HCT116 (cell line): ENCODE measurements at regions not wholly inside any gene's neighbourhood (a gene's known extent, or its start where the extent isn't known, plus 50 kb on each side); places are given as distances from the start of the nearest gene placed in this dataset.

Source experiments
- ATAC-seq: fragments of 200-7000 bp; cut with Tn5 transposase; 2 replicates; pipeline ENCODE4 v1.9.1; 2020; ENCODE audit warnings: mild to moderate bottlenecking, moderate library complexity
- BruUV-seq: library from RNA; stranded (reverse); fragments of 400-500 nt; replicated peaks from 2 replicates; lab custom pipeline; 2021; lab: Mats Ljungman, UMichigan
- CTCF ChIA-PET: fragments of 300-600 bp; sonication (Branson Sonifier 250); formaldehyde crosslinking; loops from one replicate; lab custom pipeline; 2021; ENCODE audit warnings: antibody characterized with exemption; lab: Charles Lee
- POLR2A ChIA-PET: fragments of 300-600, 350-600 bp; sonication (Branson Sonifier 250); formaldehyde crosslinking; loops from one replicate; lab custom pipeline; 2021; ENCODE audit warnings: antibody characterized with exemption; lab: Charles Lee
- RAD21 ChIA-PET, 2 experiments: fragments of 300-600 bp; sonication (Branson Sonifier 250); formaldehyde crosslinking; loops; one replicate each; lab custom pipeline; 2023; ENCODE audit warnings: low total read pairs in 2 of 2; ENCODE audit not compliant: uncharacterized antibody in 2 of 2, unreplicated experiment in 2 of 2, low non-redundant PET in 1 of 2; lab: Charles Lee
- DNase-seq: peaks from one replicate; pipeline ENCODE4 v3.0.0-alpha.2; 2010; ENCODE audit warnings: low read depth, low spot score
- H2AFZ ChIP-seq: fragments of 200-600 bp; shearing (Covaris generic), sonication (generic); 2 replicates; pipeline ENCODE4 v1.6.1; 2017; ENCODE audit warnings: low read depth, mixed run types, mixed read lengths, antibody characterized with exemption, low read length; ENCODE audit not compliant: poor library complexity, severe bottlenecking
- H3K27ac ChIP-seq: 2 replicates; pipeline ENCODE4 v1.5.1; 2012; ENCODE audit warnings: low read depth, low read length
- H3K27me3 ChIP-seq: fragments of 200-600 bp; sonication (generic); 2 replicates; pipeline ENCODE4 v1.6.1; 2016; ENCODE audit warnings: mixed run types, low read length, mixed read lengths; ENCODE audit not compliant: insufficient read depth
- H3K36me3 ChIP-seq, 2 experiments: fragments of 200-500 bp in 1 of 2; fragments of 200-600 bp in 1 of 2; sonication (Bioruptor generic) in 1 of 2; sonication (generic) in 1 of 2; 2 replicates each; pipeline versions ENCODE4 v1.5.1 to v1.6.1; 2014 to 2016; ENCODE audit warnings: low read length in 2 of 2, inconsistent platforms in 1 of 2, mixed read lengths in 1 of 2, mixed run types in 1 of 2; ENCODE audit not compliant: insufficient read depth in 2 of 2, control insufficient read depth in 1 of 2
- H3K4me1 ChIP-seq, 2 experiments: fragments of 200-600 bp in 1 of 2; sonication (generic) in 1 of 2; 2 replicates each; pipeline versions ENCODE4 v1.5.1 to v1.6.1; 2012 to 2017; ENCODE audit warnings: low read length in 2 of 2, inconsistent platforms in 1 of 2, mild to moderate bottlenecking in 1 of 2, mixed read lengths in 1 of 2, mixed run types in 1 of 2, moderate library complexity in 1 of 2; ENCODE audit not compliant: insufficient read depth in 2 of 2, control insufficient read depth in 1 of 2
- H3K4me2 ChIP-seq: fragments of 200-600 bp; sonication (generic); 2 replicates; pipeline ENCODE4 v1.6.1; 2017; ENCODE audit warnings: mixed run types, low read length, mixed read lengths
- H3K4me3 ChIP-seq, 2 experiments: fragments of 200-600 bp in 1 of 2; sonication (generic) in 1 of 2; replicated peaks in 1 of 2; 2 replicates each; pipeline ENCODE4 v1.5.1; 2011 to 2016; ENCODE audit warnings: low read length in 2 of 2, control low read depth in 1 of 2, low read depth in 1 of 2, mild to moderate bottlenecking in 1 of 2, mixed read lengths in 1 of 2, mixed run types in 1 of 2
- H3K79me2 ChIP-seq: fragments of 200-600 bp; sonication (generic); 2 replicates; pipeline ENCODE4 v1.6.1; 2017; ENCODE audit warnings: mild to moderate bottlenecking, mixed run types, low read length, moderate library complexity, mixed read lengths; ENCODE audit not compliant: insufficient read depth
- H3K9ac ChIP-seq: fragments of 200-600 bp; sonication (generic); 2 replicates; pipeline ENCODE4 v1.6.1; 2016; ENCODE audit warnings: low read length, mixed read lengths
- H3K9me2 ChIP-seq: fragments of 200-600 bp; sonication (generic), shearing (Covaris generic); 2 replicates; pipeline ENCODE4 v1.6.1; 2017; ENCODE audit warnings: mixed run types, mild to moderate bottlenecking, moderate library complexity; ENCODE audit not compliant: insufficient read depth
- H3K9me3 ChIP-seq, 2 experiments: fragments of 200-500 bp in 1 of 2; fragments of 200-600 bp in 1 of 2; sonication (Bioruptor generic) in 1 of 2; sonication (generic) in 1 of 2; 2 replicates each; pipeline ENCODE4 v1.6.1; 2014 to 2017; ENCODE audit warnings: low read length in 2 of 2, mixed read lengths in 2 of 2, inconsistent platforms in 1 of 2, low read depth in 1 of 2, mild to moderate bottlenecking in 1 of 2, mixed run types in 1 of 2, moderate library complexity in 1 of 2; ENCODE audit not compliant: control insufficient read depth in 1 of 2, insufficient read depth in 1 of 2
- H4K20me1 ChIP-seq: fragments of 200-600 bp; sonication (generic), shearing (Covaris generic); 2 replicates; pipeline ENCODE4 v1.6.1; 2017; ENCODE audit warnings: mixed run types, mild to moderate bottlenecking, moderate library complexity; ENCODE audit not compliant: insufficient read depth
- ATF3 ChIP-seq: IDR thresholded peaks from 2 replicates; pipeline ENCODE4 v1.6.1; 2012
- CBX3 ChIP-seq: IDR thresholded peaks from 2 replicates; pipeline ENCODE4 v1.6.1; 2012; ENCODE audit warnings: low read depth
- FOSL1 ChIP-seq: IDR thresholded peaks from 2 replicates; pipeline ENCODE4 v1.6.1; 2012; ENCODE audit warnings: low read depth
- JUND ChIP-seq: IDR thresholded peaks from 2 replicates; pipeline ENCODE4 v1.6.1; 2012
- SIN3A ChIP-seq: IDR thresholded peaks from 2 replicates; pipeline ENCODE4 v1.6.1; 2012; ENCODE audit warnings: low read depth
- SRF ChIP-seq: IDR thresholded peaks from 2 replicates; pipeline ENCODE4 v1.6.1; 2012; ENCODE audit warnings: low read depth
- TCF7L2 ChIP-seq: IDR thresholded peaks from 2 replicates; pipeline ENCODE4 v1.7.0; 2011; ENCODE audit warnings: borderline replicate concordance, inconsistent platforms; ENCODE audit not compliant: insufficient read depth, insufficient read length; ENCODE audit errors: extremely low read depth
- YY1 ChIP-seq: IDR thresholded peaks from 2 replicates; pipeline ENCODE4 v1.6.1; 2011; ENCODE audit warnings: low read length, low read depth, moderate library complexity, mild to moderate bottlenecking; ENCODE audit not compliant: insufficient replicate concordance; ENCODE audit errors: extremely low read depth
- ZBTB33 ChIP-seq: IDR thresholded peaks from 2 replicates; pipeline ENCODE4 v1.6.1; 2011; ENCODE audit warnings: mild to moderate bottlenecking, low read length, moderate library complexity; ENCODE audit not compliant: insufficient replicate concordance; ENCODE audit errors: extremely low read depth
- ZFX ChIP-seq: fragments of 450-650 bp; IDR thresholded peaks from 2 replicates; pipeline ENCODE4 v1.6.1; 2017
- intact Hi-C: fragments of 100-400 bp; cut with micrococcal nuclease; formaldehyde crosslinking; loops from 2 replicates; pipeline ENCODE4 v1.10.0; 2022

- CTCF ChIA-PET = no interaction called here
- Histone ChIP-seq H3K9me3 (no peaks in the 10 kb centered on the region), H2AFZ (peak overlapping the region; percentile 1), H4K20me1 (no peaks in the 10 kb centered on the region), H3K4me3 (no peak overlapping the region), H3K27me3 (no peaks in the 10 kb centered on the region), H3K9me2 (no peaks in the 10 kb centered on the region), H3K36me3 (no peaks in the 10 kb centered on the region), H3K4me2 (no peak overlapping the region), H3K79me2 (no peaks in the 10 kb centered on the region), H3K9ac (no peak overlapping the region), H3K27ac (no peak overlapping the region), H3K4me1 (no peaks in the 10 kb centered on the region; a peak in 1 of 4 replicates)
- no peak for TF ChIP-seq ZFX
- TF ChIP-seq ATF3 = no peak
- TF ChIP-seq ZBTB33 = no peak
- BruUV-seq = no TSS peak
- no peak for ATAC-seq
- POLR2A ChIA-PET = interaction anchor here (1.7 kb wide), 1 partner anchor 12 kb away, joined by 6 read pairs; no protein-coding TSS in a partner anchor
- RAD21 ChIA-PET = no interaction called here
- DNase-seq = no peak
- intact Hi-C loops = no loop called here
Measured at GRCh38 chr2:62589691-62590356, 83.8 kb upstream of the TMEM17 start.

- Histone ChIP-seq H3K4me3 (no peak overlapping the region), H3K27me3 (no peaks in the 10 kb centered on the region), H3K9me2 (no peaks in the 10 kb centered on the region), H3K4me1 (no peaks in the 10 kb centered on the region; a peak in 1 of 4 replicates), H3K9ac (no peak overlapping the region), H3K27ac (no peak overlapping the region), H3K36me3 (no peaks in the 10 kb centered on the region), H3K79me2 (no peaks in the 10 kb centered on the region), H2AFZ (peak overlapping the region; percentile 43), H3K4me2 (no peak overlapping the region), H3K9me3 (no peaks in the 10 kb centered on the region), H4K20me1 (no peaks in the 10 kb centered on the region)
- ATAC-seq (no peak), DNase-seq (no peak)
- CTCF ChIA-PET = no interaction called here
- no TSS peak for BruUV-seq
- RAD21 ChIA-PET = no interaction called here
- POLR2A ChIA-PET = interaction anchor here (1.5 kb wide), 1 partner anchor 9 kb away, joined by 5 read pairs; no protein-coding TSS in a partner anchor
- TF ChIP-seq TCF7L2 (no peak), YY1 (no peak), JUND (no peak), FOSL1 (no peak), SIN3A (no peak), SRF (no peak), ZFX (no peak), CBX3 (no peak)
- intact Hi-C loops = no loop called here
Measured at GRCh38 chr2:62587592-62587991, 81.6 kb upstream of the TMEM17 start.
